ENCODE measurements at regions not wholly inside any gene's neighbourhood (a gene's known extent, or its start where the extent isn't known, plus 50 kb on each side); places are given as distances from the start of the nearest gene placed in this dataset.

DNA sequence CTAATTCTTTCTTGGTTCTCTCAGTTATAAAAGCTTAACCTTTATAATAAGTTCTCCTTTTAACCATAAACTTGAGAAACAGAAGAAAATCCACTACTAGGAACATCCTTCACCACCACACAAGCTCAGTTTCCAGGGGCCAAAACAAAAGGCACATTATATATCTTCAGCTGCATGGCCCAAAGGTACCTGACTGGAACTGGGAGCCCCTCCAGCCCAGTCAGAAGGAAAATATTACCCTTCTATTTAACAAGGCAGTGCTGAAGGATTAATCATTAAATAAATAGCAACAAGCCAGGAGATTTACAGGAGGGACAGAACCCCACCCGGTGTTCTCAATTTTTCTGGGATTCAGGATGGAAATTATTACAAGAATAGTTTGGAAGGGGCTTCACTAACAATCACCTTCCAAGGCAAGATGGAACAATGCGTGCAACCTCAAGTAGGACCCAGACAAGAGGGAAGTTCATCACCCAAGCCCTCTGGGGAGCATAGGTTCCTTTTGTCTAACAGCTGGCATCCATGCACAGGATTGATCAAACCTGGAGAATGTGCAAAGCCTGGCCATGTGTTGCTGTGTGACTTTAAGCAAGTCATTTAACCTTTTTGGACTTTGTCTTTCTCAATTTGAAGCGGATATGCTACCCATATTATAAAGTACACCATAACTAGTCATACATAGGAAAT is 159.6 kb upstream of the SETBP1 start:
- H3K79me2 ChIP-seq (ENCODE audit: insufficient read depth) = no peaks in the 10 kb centered on the region
- H3K4me2 ChIP-seq (ENCODE audit: unreplicated experiment) = peak overlapping the region; percentile 34
- no peak for TF ChIP-seq EZH2phosphoT487 (IDR thresholded peaks at IDR 0.05; ENCODE audit: insufficient read depth, low read depth)
- H3K9me3 ChIP-seq (ENCODE audit: low read depth) = no peaks in the 10 kb centered on the region
- H3K4me3 ChIP-seq = no peak overlapping the region
- H3K36me3 ChIP-seq (ENCODE audit: low read depth) = no peaks in the 10 kb centered on the region
- no peaks in the 10 kb centered on the region for H3K27me3 ChIP-seq (replicated peaks; ENCODE audit: insufficient read depth)
- no peaks in the 10 kb centered on the region for H4K20me1 ChIP-seq (ENCODE audit: insufficient read depth)
- no peak overlapping the region for H2AFZ ChIP-seq
- in situ Hi-C loops (cut with MboI) = no loop called here
- H3K9ac ChIP-seq = no peak overlapping the region
- H3F3A ChIP-seq (ENCODE audit: insufficient read depth) = peaks cover 10% of the 10 kb centered on the region
- H3K9me2 ChIP-seq (ENCODE audit: insufficient read depth) = no peaks in the 10 kb centered on the region
- no peak overlapping the region for H3K27ac ChIP-seq
- peaks cover 16% of the 10 kb centered on the region for H3K4me1 ChIP-seq (ENCODE audit: insufficient read depth)
- WGBS, 2 experiments (ENCODE audit: low coverage in 1 of 2, low lambda C conversion rate in 2 of 2, missing lambda C conversion rate in 2 of 2) = 44 to 48% methylated on average over 3 of the region's 3 CpGs
- peak; percentile 43 for DNase-seq

DNA sequence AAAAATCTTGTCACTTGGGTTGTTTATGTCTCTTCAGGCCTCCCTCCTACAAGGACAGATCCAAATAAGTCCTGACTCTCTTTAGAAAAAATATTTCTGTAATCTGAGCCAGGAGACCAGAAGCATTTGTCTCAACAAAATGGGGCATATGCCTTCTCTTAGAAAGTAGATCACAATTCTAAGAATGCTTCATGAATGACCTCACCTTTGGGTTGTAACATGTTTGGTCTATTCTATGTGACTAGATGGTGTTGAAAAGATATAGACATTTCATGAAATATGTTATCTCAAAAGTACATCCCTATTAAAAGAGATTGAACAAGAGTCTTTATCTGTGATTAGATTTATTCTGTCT is 159.0 kb upstream of the SETBP1 start:
- Histone ChIP-seq H3F3A (ENCODE audit: insufficient read depth) (peaks cover 10% of the 10 kb centered on the region), H3K9me2 (ENCODE audit: insufficient read depth) (no peaks in the 10 kb centered on the region), H3K27me3 (replicated peaks; ENCODE audit: insufficient read depth) (no peaks in the 10 kb centered on the region), H4K20me1 (ENCODE audit: insufficient read depth) (no peaks in the 10 kb centered on the region), H3K9me3 (ENCODE audit: low read depth) (no peaks in the 10 kb centered on the region), H3K4me1 (ENCODE audit: insufficient read depth) (peaks cover 16% of the 10 kb centered on the region), H2AFZ (no peak overlapping the region), H3K27ac (no peak overlapping the region), H3K4me3 (no peak overlapping the region), H3K9ac (no peak overlapping the region), H3K79me2 (ENCODE audit: insufficient read depth) (no peaks in the 10 kb centered on the region), H3K36me3 (ENCODE audit: low read depth) (no peaks in the 10 kb centered on the region), H3K4me2 (ENCODE audit: unreplicated experiment) (peak overlapping the region; percentile 34)
- DNase-seq = peak; percentile 26
- TF ChIP-seq EZH2phosphoT487 (IDR thresholded peaks at IDR 0.05; ENCODE audit: insufficient read depth, low read depth) = no peak
- no peak for TF ChIP-seq EZH2 (IDR thresholded peaks at IDR 0.05; ENCODE audit: insufficient read depth, poor library complexity, severe bottlenecking)
- in situ Hi-C loops (cut with MboI) = no loop called here

DNA sequence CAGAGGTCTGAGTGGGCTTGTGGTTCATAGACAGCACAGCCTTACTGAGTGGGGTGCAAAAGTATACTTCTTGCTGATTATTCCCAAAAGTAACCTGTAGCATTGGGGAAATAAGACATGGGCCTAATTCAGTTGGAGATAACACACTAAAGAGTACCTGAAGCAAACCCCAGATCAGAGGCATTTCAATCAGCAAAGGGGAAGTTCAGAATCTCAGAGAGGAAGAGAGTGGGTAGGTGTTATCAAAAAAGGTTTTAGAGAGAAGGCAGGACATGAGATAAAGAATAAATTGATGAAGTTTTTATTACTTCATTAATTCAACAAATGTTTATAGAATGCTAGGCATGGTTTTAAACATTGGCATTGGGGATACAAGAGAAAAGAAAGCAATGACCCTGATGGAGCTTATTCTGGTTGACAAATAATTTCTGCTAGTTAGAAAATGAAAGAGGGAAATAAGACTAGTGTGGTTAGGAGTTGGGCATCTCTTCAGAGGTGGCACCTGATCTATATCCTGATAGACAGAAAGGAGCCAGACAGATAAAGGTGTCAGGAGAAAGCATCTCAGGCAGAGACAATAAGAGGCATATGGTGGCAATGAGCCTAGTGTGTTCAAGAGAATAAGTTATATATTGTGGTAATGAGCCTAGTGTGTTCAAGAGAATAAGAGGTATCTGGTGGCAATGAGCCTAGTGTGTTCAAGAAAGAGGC is 153.8 kb upstream of the SETBP1 start:
- no peak overlapping the region for H3K4me2 ChIP-seq (ENCODE audit: unreplicated experiment)
- H3K4me3 ChIP-seq = no peak overlapping the region
- H3K36me3 ChIP-seq (ENCODE audit: low read depth) = no peaks in the 10 kb centered on the region
- H3K4me1 ChIP-seq (ENCODE audit: insufficient read depth) = peaks cover 1% of the 10 kb centered on the region; the same call in 1 of the 2 replicates
- H3K27me3 ChIP-seq (replicated peaks; ENCODE audit: insufficient read depth) = no peaks in the 10 kb centered on the region; the same call in 1 of the 2 replicates
- no peak overlapping the region for H2AFZ ChIP-seq
- DNase-seq = no peak
- H3K27ac ChIP-seq = no peak overlapping the region
- no peaks in the 10 kb centered on the region for H3K79me2 ChIP-seq (ENCODE audit: insufficient read depth)
- no peak overlapping the region for H3K9ac ChIP-seq
- no peaks in the 10 kb centered on the region for H4K20me1 ChIP-seq (ENCODE audit: insufficient read depth)
- no peaks in the 10 kb centered on the region for H3K9me2 ChIP-seq (ENCODE audit: insufficient read depth)
- no peak for TF ChIP-seq EZH2 (IDR thresholded peaks at IDR 0.05; ENCODE audit: insufficient read depth, poor library complexity, severe bottlenecking)
- TF ChIP-seq EZH2phosphoT487 (IDR thresholded peaks at IDR 0.05; ENCODE audit: insufficient read depth, low read depth) = no peak
- no peaks in the 10 kb centered on the region; the same call in 1 of the 2 replicates for H3F3A ChIP-seq (ENCODE audit: insufficient read depth)
- in situ Hi-C loops (cut with MboI) = no loop called here
- H3K9me3 ChIP-seq (ENCODE audit: low read depth) = no peaks in the 10 kb centered on the region

DNA sequence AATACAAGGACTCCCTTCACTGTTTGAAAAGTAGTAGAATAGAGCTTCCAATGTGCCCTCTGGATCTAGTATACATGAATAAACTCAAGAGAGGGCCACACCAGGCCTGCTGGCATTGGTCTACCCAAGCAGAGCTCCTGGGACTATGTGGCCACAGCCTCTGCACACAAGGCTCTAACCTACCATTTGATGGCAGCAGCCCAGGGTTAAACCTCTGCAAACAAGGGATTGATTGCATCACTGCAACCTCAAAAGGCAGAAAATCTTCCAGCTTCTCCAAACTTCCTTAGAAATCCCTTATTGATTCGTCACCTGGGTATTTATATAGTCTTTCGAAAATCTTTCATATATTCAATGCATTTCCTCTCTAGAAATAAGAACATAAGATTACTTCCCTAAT is 147.6 kb upstream of the SETBP1 start:
- Histone ChIP-seq H3K79me2 (ENCODE audit: insufficient read depth) (no peaks in the 10 kb centered on the region), H3K9ac (no peak overlapping the region), H3K4me2 (ENCODE audit: unreplicated experiment) (no peak overlapping the region), H3K4me1 (ENCODE audit: insufficient read depth) (peaks cover 25% of the 10 kb centered on the region), H3K27ac (no peak overlapping the region), H3F3A (ENCODE audit: insufficient read depth) (peaks cover 20% of the 10 kb centered on the region), H2AFZ (no peak overlapping the region), H3K9me2 (ENCODE audit: insufficient read depth) (no peaks in the 10 kb centered on the region), H3K4me3 (no peak overlapping the region), H3K27me3 (replicated peaks; ENCODE audit: insufficient read depth) (no peaks in the 10 kb centered on the region; the same call in 1 of the 2 replicates), H3K36me3 (ENCODE audit: low read depth) (no peaks in the 10 kb centered on the region), H3K9me3 (ENCODE audit: low read depth) (no peaks in the 10 kb centered on the region), H4K20me1 (ENCODE audit: insufficient read depth) (no peaks in the 10 kb centered on the region)
- no peak for TF ChIP-seq EZH2phosphoT487 (IDR thresholded peaks at IDR 0.05; ENCODE audit: insufficient read depth, low read depth)
- TF ChIP-seq EZH2 (IDR thresholded peaks at IDR 0.05; ENCODE audit: insufficient read depth, poor library complexity, severe bottlenecking) = no peak
- no peak for DNase-seq
- WGBS, 2 experiments (ENCODE audit: low coverage in 1 of 2, low lambda C conversion rate in 2 of 2, missing lambda C conversion rate in 2 of 2) = 98% methylated on average over 2 of the region's 2 CpGs
- in situ Hi-C loops (cut with MboI) = no loop called here
